ENCODE measurements at regions not wholly inside any gene's neighbourhood (a gene's known extent, or its start where the extent isn't known, plus 50 kb on each side); places are given as distances from the start of the nearest gene placed in this dataset.
"Not testable (repeated sequence)": the region's sequence is repeated elsewhere in the genome, so short reads cannot be mapped to it uniquely, and the experiment has no call there.

DNA sequence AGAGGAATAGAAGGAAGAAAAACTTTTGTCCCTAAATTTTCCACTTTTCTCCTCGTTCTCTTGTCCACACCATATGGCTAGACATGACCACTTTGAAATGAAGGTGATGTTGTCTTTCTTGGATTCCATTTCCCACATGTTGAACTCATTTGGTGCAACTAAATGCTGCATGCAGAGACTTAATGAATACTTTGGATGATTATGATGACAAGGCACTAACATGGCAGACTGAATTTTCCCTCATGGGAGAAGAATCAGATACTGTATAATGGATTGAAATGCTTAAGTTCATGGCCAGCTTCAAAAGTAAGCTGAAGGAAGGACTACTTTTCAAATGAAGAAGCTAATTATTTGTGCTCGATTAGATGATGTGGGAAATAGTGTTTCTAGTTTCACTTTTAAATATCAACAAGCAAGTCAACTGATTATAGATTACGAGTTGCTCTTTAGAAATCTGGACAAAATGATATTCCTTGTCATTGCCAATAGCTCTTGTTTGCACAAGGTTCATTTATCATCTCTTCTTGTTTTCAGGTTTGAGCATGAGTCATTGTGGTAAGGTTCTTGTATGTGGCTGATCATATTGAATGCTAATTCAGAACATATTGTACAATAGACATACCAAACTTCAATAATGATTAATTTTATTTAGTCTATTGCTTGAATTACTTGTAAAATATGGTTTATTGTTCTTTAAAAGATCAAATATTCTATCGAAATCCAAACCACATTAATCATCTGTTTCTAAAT is 501.3 kb upstream of the FTMT start:
- DNase-seq (ENCODE audit: low spot score) = no peak

- DNase-seq (ENCODE audit: low spot score) = no peak
Measured at GRCh38 chr5:121366515-121366914, 485.2 kb upstream of the FTMT start.

DNA sequence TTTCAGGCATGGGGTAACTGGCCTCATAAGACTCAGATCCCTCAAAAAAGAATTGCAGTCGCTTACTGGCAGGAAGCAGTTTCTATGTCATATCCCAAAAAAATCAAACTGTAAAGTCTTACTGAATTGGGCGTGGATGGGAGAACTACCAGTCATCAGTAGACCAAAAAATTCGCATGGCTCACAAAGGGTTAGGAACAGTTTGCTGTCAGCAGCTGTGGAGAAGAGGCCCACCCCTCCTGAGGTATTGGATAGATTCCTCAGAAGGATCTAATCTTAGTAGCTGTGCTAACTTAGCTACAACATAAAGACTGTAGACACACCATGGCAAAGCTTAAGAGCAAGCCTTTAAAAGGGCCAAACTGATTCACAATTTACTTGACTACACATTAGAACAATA is 478.3 kb upstream of the FTMT start:
- DNase-seq (ENCODE audit: low spot score) = no peak

GRCh38 chr5:121377461-121377860 is 474.2 kb upstream of the FTMT start:
- no peak for DNase-seq (ENCODE audit: low spot score)

DNA sequence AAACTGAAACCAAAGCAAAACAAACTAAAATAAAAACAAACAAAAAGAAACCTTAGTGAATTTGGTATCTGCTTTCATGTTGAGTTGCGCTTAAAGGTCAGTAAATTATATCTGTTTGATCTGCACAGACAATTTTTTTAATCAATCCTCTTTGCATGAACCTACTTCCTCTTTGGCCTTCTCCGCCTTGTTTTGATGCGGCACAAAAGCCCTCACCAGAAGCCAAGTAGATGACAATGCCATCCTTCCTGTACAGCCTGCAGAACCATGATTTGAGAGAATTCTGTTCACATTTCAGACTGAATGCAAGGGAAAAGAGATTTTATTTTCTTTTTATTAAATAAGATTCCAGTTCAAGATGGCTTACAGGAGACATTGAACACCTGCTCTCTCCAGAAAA is 473.6 kb upstream of the FTMT start:
- DNase-seq (ENCODE audit: low spot score) = no peak

DNA sequence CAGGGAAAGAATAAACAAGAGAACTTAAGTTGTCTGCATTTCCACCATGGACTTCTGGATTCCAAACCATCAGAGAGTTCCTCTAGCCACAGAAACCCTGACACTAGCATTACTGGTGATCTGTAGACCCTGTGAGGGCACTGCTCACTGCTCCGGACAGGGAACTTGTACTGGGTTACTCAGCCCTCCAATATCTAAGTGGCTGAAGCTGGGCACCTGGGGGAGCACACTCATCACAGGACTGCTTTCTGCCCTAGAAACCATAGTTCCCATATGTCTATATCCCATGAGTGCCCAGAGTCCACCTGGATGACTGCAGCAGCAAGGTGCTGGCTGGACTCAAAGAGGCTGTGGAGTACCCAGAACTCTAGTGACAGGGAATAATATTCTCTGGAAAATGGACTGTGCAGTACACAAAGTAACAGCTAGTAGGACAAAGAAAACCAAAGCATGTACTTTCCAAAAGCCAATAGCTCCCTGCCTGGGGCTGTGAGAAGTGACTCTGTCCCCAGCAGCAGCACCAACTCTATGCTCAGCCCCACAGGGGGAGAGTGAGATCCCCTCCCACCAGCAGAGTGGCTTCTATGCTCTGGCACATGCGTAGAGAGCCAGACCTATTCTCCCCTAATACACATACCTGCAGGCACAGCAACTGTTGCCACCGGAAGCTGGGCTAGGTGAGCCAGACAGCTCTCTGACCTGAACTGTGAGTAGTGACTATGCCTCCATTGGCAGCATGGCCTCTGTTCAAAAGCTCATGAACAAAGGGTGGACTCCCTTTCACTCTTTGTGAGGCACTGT is 472.9 kb upstream of the FTMT start:
- no peak for DNase-seq (ENCODE audit: low spot score)

GRCh38 chr5:121380066-121380465 is 471.6 kb upstream of the FTMT start:
- DNase-seq (ENCODE audit: low spot score) = no peak

- DNase-seq (ENCODE audit: low spot score) = no peak
Measured at GRCh38 chr5:121384359-121384758, 467.3 kb upstream of the FTMT start.

- DNase-seq (ENCODE audit: low spot score) = no peak
Measured at GRCh38 chr5:121386334-121386733, 465.3 kb upstream of the FTMT start.

DNA sequence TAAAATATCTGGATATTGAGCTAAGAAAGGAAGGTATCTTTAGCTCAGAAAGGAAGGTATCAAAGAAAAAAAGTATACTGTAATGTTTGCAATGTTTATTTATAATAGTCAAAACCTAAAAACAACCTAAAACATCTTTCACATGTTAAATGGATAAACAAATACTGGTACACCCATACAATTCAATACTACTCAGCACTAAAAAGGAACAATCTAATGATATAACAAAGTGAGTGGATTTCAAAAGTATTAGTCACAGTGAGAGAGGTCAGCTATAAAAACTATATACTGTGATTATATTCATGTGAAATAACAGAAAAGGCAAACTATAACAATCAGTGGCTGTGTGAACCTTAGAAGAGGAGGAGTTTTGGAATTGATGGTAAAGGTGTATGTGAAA is 455.0 kb upstream of the FTMT start:
- DNase-seq (ENCODE audit: low spot score) = no peak

DNA sequence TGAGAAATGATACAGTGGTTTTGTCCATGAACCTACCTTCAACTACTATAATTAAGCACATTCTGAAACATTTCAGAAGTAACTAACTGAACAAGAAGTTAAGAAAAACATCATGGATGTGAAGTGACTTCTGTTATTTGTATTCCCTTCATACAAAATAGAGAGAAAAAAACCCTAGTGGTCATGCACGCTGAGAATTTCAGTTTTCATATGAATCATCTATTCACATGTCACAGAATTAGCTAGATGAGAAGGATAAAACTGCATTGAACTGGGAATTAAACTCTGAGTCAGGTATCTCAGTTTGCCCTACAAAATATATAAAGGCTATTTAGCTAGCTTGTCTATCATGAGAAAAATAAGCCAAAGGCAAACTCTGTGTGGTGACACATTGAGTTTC is 451.8 kb upstream of the FTMT start:
- DNase-seq (ENCODE audit: low spot score) = no peak

GRCh38 chr5:121408778-121409177 is 442.9 kb upstream of the FTMT start:
- DNase-seq (ENCODE audit: low spot score) = no peak

DNA sequence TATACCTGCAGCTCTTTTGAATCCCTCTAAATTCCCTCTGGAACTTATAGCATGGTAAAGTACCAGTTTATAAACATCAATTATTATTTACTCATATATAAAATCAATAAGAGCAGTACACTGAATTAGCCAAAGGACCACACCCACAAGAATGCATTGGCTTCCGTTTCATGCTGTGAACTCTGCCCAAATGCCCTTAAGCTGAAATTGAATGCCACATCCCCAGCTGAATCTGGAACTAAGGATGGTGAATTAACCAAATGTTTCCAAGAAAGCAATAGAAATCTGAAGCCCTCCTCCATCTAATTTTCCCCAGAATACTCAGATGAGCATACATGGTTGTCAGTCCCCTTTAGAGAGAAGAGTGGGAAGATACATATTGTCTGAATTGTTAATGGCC is 436.4 kb upstream of the FTMT start:
- no peak for DNase-seq (ENCODE audit: low spot score)

GRCh38 chr5:121421646-121422045 is 430.0 kb upstream of the FTMT start:
- no peak for DNase-seq (ENCODE audit: low spot score)

DNA sequence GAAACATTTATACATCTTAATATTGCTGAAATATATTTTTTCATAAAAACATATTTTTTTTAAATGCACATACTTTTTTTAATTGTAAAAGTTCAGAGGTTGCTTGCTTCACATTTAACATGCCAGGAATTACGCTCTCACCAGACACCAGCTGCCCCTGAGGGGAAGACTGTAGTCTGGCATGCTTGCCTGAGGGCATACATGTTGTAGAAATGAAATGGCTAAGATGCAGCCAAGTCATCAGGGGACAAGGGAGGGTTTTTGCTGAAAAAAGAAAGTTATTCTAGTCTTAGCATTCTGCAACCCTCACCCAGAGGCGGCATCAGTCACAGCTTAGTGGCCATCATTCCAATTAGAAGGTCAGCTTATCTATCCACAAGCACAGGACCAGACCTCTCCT is 426.7 kb upstream of the FTMT start:
- DNase-seq (ENCODE audit: low spot score) = no peak

DNA sequence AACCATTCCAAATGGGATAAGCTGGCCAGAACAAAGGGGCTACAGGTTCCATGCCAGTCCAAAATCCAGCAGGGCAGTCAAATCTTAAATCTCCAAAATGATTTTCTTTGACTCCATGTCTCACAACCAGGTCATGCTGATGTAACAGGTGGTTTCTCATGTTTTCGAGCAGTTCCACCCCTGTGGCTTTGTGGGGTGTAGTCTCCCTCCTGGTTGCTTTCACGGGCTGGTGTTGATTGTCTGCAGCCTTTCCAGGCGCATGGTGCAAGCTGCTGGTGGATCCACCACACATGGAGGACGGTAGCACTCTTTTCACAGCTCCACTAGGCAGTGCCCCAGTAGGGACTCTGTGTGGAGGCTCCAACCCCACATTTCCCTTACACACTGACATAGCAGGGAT is 425.5 kb upstream of the FTMT start:
- DNase-seq (ENCODE audit: low spot score) = no peak

GRCh38 chr5:121429761-121430160 is 421.9 kb upstream of the FTMT start:
- DNase-seq (ENCODE audit: low spot score) = no peak

DNA sequence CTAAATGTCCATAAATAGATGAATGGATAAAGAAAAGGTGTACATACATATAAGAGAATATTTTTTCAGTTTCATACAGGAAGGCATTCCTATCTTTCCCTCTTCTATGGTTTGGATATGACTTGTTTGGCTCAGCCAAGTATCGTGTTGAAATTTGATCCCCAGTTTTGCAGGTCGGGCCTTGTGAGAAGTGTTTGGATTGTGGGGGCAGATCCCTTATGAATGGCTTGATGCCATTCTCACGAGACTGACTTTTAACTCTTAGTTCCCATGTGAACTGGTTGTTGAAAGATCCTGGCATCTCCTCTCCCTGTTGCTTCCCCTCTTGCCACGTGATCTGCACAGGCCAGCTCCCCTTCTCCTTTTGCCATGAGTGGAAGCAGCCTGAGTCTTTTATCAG is 421.1 kb upstream of the FTMT start:
- DNase-seq (ENCODE audit: low spot score) = no peak

DNA sequence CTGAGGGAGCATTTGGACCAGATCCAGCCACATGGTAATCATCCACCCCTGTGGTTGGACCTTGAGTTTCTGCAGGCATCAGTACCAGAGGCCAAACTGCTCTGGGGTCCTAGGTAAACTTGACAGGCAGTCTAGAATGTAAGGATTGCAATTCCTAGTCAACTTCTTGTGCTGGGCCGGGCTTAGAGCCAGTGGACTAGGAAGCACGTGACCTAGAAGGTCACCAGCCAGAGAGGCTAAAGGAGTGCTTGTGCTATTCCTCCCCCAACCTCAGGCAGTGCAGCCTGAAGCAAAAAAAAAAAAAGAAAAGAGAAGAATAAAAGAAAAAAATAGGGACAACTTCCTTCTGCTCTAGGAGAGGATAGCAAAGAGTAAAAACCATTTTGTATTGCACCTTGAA is 406.2 kb upstream of the FTMT start:
- no peak for DNase-seq (ENCODE audit: low spot score)

- peak; percentile 8 for DNase-seq (ENCODE audit: low spot score)
Measured at GRCh38 chr5:121462441-121462840, 389.2 kb upstream of the FTMT start.

- DNase-seq (ENCODE audit: low spot score) = not testable (repeated sequence)
Measured at GRCh38 chr5:121471222-121471621, 380.5 kb upstream of the FTMT start.

DNA sequence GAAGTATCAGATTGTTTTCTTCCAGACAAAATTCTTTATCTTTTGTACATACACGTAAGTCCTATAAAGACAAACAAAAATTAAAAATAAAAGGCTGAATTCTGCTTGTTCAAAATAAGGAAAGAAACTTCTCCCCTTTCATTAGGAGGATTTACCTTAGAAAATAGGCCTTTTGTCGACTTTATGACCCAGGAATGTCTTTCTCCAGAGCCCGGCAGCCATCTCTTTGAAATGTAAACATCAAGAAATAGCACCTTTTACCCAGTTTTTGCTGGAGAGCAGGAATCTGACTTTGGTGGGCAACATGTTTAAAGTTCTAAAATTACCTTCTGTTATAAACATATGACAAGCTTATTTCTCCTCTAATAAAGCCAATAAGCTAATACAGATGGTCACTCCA is 373.0 kb upstream of the FTMT start:
- DNase-seq (ENCODE audit: low spot score) = no peak

- no peak for DNase-seq (ENCODE audit: low spot score)
Measured at GRCh38 chr5:121479337-121479736, 372.3 kb upstream of the FTMT start.

GRCh38 chr5:121485281-121485680 is 366.4 kb upstream of the FTMT start:
- no peak for DNase-seq (ENCODE audit: low spot score)
